ENCODE measurements at regions not wholly inside any gene's neighbourhood (a gene's known extent, or its start where the extent isn't known, plus 50 kb on each side); places are given as distances from the start of the nearest gene placed in this dataset.

- Histone ChIP-seq H3K4me1 (ENCODE audit: control insufficient read depth in 2 of 2, insufficient read depth in 1 of 2, low read depth in 1 of 2, low read length in 2 of 2) (no peaks in the 10 kb centered on the region), H2AFZ (ENCODE audit: low read length) (no peak overlapping the region), H4K8ac (ENCODE audit: low read depth, low read length) (no peak overlapping the region), H3K4me3 (ENCODE audit: low read length in 2 of 2) (no peak overlapping the region), H3K23ac (ENCODE audit: low read depth, low read length, poor library complexity) (no peak overlapping the region), H3K4me2 (ENCODE audit: insufficient read depth, low read length, poor library complexity, severe bottlenecking) (no peak overlapping the region), H3K9me3 (replicated peaks in 1 of 2; ENCODE audit: control insufficient read depth in 2 of 2, insufficient read depth in 1 of 2, low read depth in 1 of 2, low read length in 2 of 2) (no peaks in the 10 kb centered on the region), H2BK12ac (ENCODE audit: low read length) (no peak overlapping the region), H4K91ac (ENCODE audit: low read depth, low read length, poor library complexity) (no peak overlapping the region), H3K27ac (replicated peaks; ENCODE audit: low read length) (no peak overlapping the region), H2BK120ac (ENCODE audit: low read depth, low read length) (no peak overlapping the region), H2BK5ac (ENCODE audit: low read length) (no peak overlapping the region), H3K36me3 (replicated peaks in 1 of 2; ENCODE audit: control insufficient read depth in 2 of 2, insufficient read depth in 2 of 2, low read length in 2 of 2) (no peaks in the 10 kb centered on the region), H3K14ac (ENCODE audit: low read length) (no peak overlapping the region), H3K79me1 (ENCODE audit: low read depth, low read length) (no peaks in the 10 kb centered on the region), H3K27me3 (ENCODE audit: control insufficient read depth in 3 of 3, insufficient read depth in 3 of 3, low read depth in 1 of 3, low read length in 3 of 3) (peaks cover 0 to 4% (median 0%) of the 10 kb centered on the region in 3 experiments), H3K4ac (ENCODE audit: low read length) (no peak overlapping the region), H2AK5ac (ENCODE audit: low read depth, low read length) (no peak overlapping the region), H3K9ac (ENCODE audit: low read depth, low read length, poor library complexity) (no peak overlapping the region), H2BK15ac (ENCODE audit: low read length) (no peak overlapping the region), H3K18ac (ENCODE audit: low read length) (no peak overlapping the region)
- WGBS, 2 donors (ENCODE audit: extremely low coverage in 2 of 2, insufficient read length in 2 of 2, insufficient replicate concordance in 1 of 2) = no CpG with 5 or more reads among the region's 5 CpGs
- no peak for DNase-seq (ENCODE audit: low spot score)
Observed at GRCh38 chr12:108448246-108448645, 66.8 kb upstream of the FICD start.

- Histone ChIP-seq H2BK12ac (ENCODE audit: low read length) (no peak overlapping the region), H3K79me1 (ENCODE audit: low read depth, low read length) (no peaks in the 10 kb centered on the region), H2BK120ac (ENCODE audit: low read depth, low read length) (no peak overlapping the region), H3K4me3 (ENCODE audit: low read length in 2 of 2) (no peak overlapping the region), H3K18ac (ENCODE audit: low read length) (no peak overlapping the region), H3K14ac (ENCODE audit: low read length) (no peak overlapping the region), H3K36me3 (replicated peaks in 1 of 2; ENCODE audit: control insufficient read depth in 2 of 2, insufficient read depth in 2 of 2, low read length in 2 of 2) (no peaks in the 10 kb centered on the region), H3K9me3 (replicated peaks in 1 of 2; ENCODE audit: control insufficient read depth in 2 of 2, insufficient read depth in 1 of 2, low read depth in 1 of 2, low read length in 2 of 2) (no peaks in the 10 kb centered on the region), H3K27me3 (ENCODE audit: control insufficient read depth in 3 of 3, insufficient read depth in 3 of 3, low read depth in 1 of 3, low read length in 3 of 3) (peaks cover 0 to 4% (median 0%) of the 10 kb centered on the region in 3 experiments), H2BK5ac (ENCODE audit: low read length) (no peak overlapping the region), H3K4me1 (ENCODE audit: control insufficient read depth in 2 of 2, insufficient read depth in 1 of 2, low read depth in 1 of 2, low read length in 2 of 2) (no peaks in the 10 kb centered on the region), H2BK15ac (ENCODE audit: low read length) (no peak overlapping the region), H3K9ac (ENCODE audit: low read depth, low read length, poor library complexity) (no peak overlapping the region), H2AFZ (ENCODE audit: low read length) (no peak overlapping the region), H3K4me2 (ENCODE audit: insufficient read depth, low read length, poor library complexity, severe bottlenecking) (no peak overlapping the region), H3K4ac (ENCODE audit: low read length) (no peak overlapping the region), H3K23ac (ENCODE audit: low read depth, low read length, poor library complexity) (no peak overlapping the region), H4K8ac (ENCODE audit: low read depth, low read length) (no peak overlapping the region), H2AK5ac (ENCODE audit: low read depth, low read length) (no peak overlapping the region), H3K27ac (replicated peaks; ENCODE audit: low read length) (no peak overlapping the region), H4K91ac (ENCODE audit: low read depth, low read length, poor library complexity) (no peak overlapping the region)
- WGBS, 2 donors (ENCODE audit: extremely low coverage in 2 of 2, insufficient read length in 2 of 2, insufficient replicate concordance in 1 of 2) = no CpG with 5 or more reads among the region's 1 CpG
- DNase-seq (ENCODE audit: low spot score) = no peak
Observed at GRCh38 chr12:108447168-108447832, 67.8 kb upstream of the FICD start.

GRCh38 chr12:108446766-108447165 is 68.3 kb upstream of the FICD start:
- Histone ChIP-seq H4K8ac (ENCODE audit: low read depth, low read length) (no peak overlapping the region), H3K4ac (ENCODE audit: low read length) (no peak overlapping the region), H3K9ac (ENCODE audit: low read depth, low read length, poor library complexity) (no peak overlapping the region), H3K23ac (ENCODE audit: low read depth, low read length, poor library complexity) (no peak overlapping the region), H2BK15ac (ENCODE audit: low read length) (no peak overlapping the region), H2BK5ac (ENCODE audit: low read length) (no peak overlapping the region), H3K27me3 (ENCODE audit: control insufficient read depth in 3 of 3, insufficient read depth in 3 of 3, low read depth in 1 of 3, low read length in 3 of 3) (peaks cover 0 to 4% (median 0%) of the 10 kb centered on the region in 3 experiments), H3K4me1 (ENCODE audit: control insufficient read depth in 2 of 2, insufficient read depth in 1 of 2, low read depth in 1 of 2, low read length in 2 of 2) (peaks cover 3% of the 10 kb centered on the region in 2 donors), H3K27ac (replicated peaks; ENCODE audit: low read length) (no peak overlapping the region), H3K4me3 (ENCODE audit: low read length in 2 of 2) (no peak overlapping the region), H3K4me2 (ENCODE audit: insufficient read depth, low read length, poor library complexity, severe bottlenecking) (no peak overlapping the region), H2BK12ac (ENCODE audit: low read length) (no peak overlapping the region), H2AFZ (ENCODE audit: low read length) (no peak overlapping the region), H3K14ac (ENCODE audit: low read length) (no peak overlapping the region), H3K18ac (ENCODE audit: low read length) (no peak overlapping the region), H3K9me3 (replicated peaks in 1 of 2; ENCODE audit: control insufficient read depth in 2 of 2, insufficient read depth in 1 of 2, low read depth in 1 of 2, low read length in 2 of 2) (no peaks in the 10 kb centered on the region), H2BK120ac (ENCODE audit: low read depth, low read length) (no peak overlapping the region), H2AK5ac (ENCODE audit: low read depth, low read length) (no peak overlapping the region), H3K79me1 (ENCODE audit: low read depth, low read length) (no peaks in the 10 kb centered on the region), H4K91ac (ENCODE audit: low read depth, low read length, poor library complexity) (no peak overlapping the region), H3K36me3 (replicated peaks in 1 of 2; ENCODE audit: control insufficient read depth in 2 of 2, insufficient read depth in 2 of 2, low read length in 2 of 2) (no peaks in the 10 kb centered on the region)
- no CpG with 5 or more reads among the region's 5 CpGs for WGBS, 2 donors (ENCODE audit: extremely low coverage in 2 of 2, insufficient read length in 2 of 2, insufficient replicate concordance in 1 of 2)
- no peak for DNase-seq (ENCODE audit: low spot score)

- no peak overlapping the region for H2BK15ac ChIP-seq (ENCODE audit: low read length)
- no peak overlapping the region for H3K23ac ChIP-seq (ENCODE audit: low read depth, low read length, poor library complexity)
- no peak overlapping the region for H4K91ac ChIP-seq (ENCODE audit: low read depth, low read length, poor library complexity)
- H3K27ac ChIP-seq (replicated peaks; ENCODE audit: low read length) = no peak overlapping the region
- no peak overlapping the region for H3K4me3 ChIP-seq (ENCODE audit: low read length in 2 of 2)
- H3K9ac ChIP-seq (ENCODE audit: low read depth, low read length, poor library complexity) = no peak overlapping the region
- H4K8ac ChIP-seq (ENCODE audit: low read depth, low read length) = no peak overlapping the region
- H2BK12ac ChIP-seq (ENCODE audit: low read length) = no peak overlapping the region
- peaks cover 3% of the 10 kb centered on the region in 2 donors for H3K4me1 ChIP-seq (ENCODE audit: control insufficient read depth in 2 of 2, insufficient read depth in 1 of 2, low read depth in 1 of 2, low read length in 2 of 2)
- H2BK120ac ChIP-seq (ENCODE audit: low read depth, low read length) = no peak overlapping the region
- no peaks in the 10 kb centered on the region for H3K79me1 ChIP-seq (ENCODE audit: low read depth, low read length)
- no peak overlapping the region for H3K4ac ChIP-seq (ENCODE audit: low read length)
- H3K14ac ChIP-seq (ENCODE audit: low read length) = no peak overlapping the region
- H3K27me3 ChIP-seq (ENCODE audit: control insufficient read depth in 3 of 3, insufficient read depth in 3 of 3, low read depth in 1 of 3, low read length in 3 of 3) = peaks cover 0 to 3% (median 0%) of the 10 kb centered on the region in 3 experiments
- no peak overlapping the region for H3K18ac ChIP-seq (ENCODE audit: low read length)
- H2AK5ac ChIP-seq (ENCODE audit: low read depth, low read length) = no peak overlapping the region
- WGBS, 2 donors (ENCODE audit: extremely low coverage in 2 of 2, insufficient read length in 2 of 2, insufficient replicate concordance in 1 of 2) = no CpG with 5 or more reads among the region's 8 CpGs
- DNase-seq (ENCODE audit: low spot score) = no peak
- H2AFZ ChIP-seq (ENCODE audit: low read length) = no peak overlapping the region
- no peaks in the 10 kb centered on the region for H3K9me3 ChIP-seq (replicated peaks in 1 of 2; ENCODE audit: control insufficient read depth in 2 of 2, insufficient read depth in 1 of 2, low read depth in 1 of 2, low read length in 2 of 2)
- no peak overlapping the region for H2BK5ac ChIP-seq (ENCODE audit: low read length)
- H3K4me2 ChIP-seq (ENCODE audit: insufficient read depth, low read length, poor library complexity, severe bottlenecking) = no peak overlapping the region
- no peaks in the 10 kb centered on the region for H3K36me3 ChIP-seq (replicated peaks in 1 of 2; ENCODE audit: control insufficient read depth in 2 of 2, insufficient read depth in 2 of 2, low read length in 2 of 2)
Observed at GRCh38 chr12:108442910-108443309, 72.2 kb upstream of the FICD start.

Data from neuronal stem cell (in vitro differentiated cells).